HG03342 (cell line): ENCODE measurements at regions not wholly inside any gene's neighbourhood (a gene's known extent, or its start where the extent isn't known, plus 50 kb on each side); places are given as distances from the start of the nearest gene placed in this dataset.

Source experiments
- ATAC-seq: cut with Tn5 transposase; IDR thresholded peaks from one replicate; pipeline ENCODE4 v1.9.1; 2021; ENCODE audit warnings: mild to moderate bottlenecking, moderate library complexity; ENCODE audit not compliant: unreplicated experiment

- ATAC-seq, result no peak
These were observed 251.3 kb downstream of the ANAPC1 start for GRCh38 chr2:111632661-111633060.

GRCh38 chr2:111633189-111633588, 250.8 kb downstream of the ANAPC1 start:
- ATAC-seq, result no peak

GRCh38 chr2:111633643-111634042, 250.3 kb downstream of the ANAPC1 start:
- ATAC-seq, result no peak

GRCh38 chr2:111634050-111634794, 249.8 kb downstream of the ANAPC1 start:
- no peak for ATAC-seq

- ATAC-seq, result no peak
These were observed 248.9 kb downstream of the ANAPC1 start for GRCh38 chr2:111634995-111635538.

- ATAC-seq, result no peak
These were observed 247.1 kb downstream of the ANAPC1 start for GRCh38 chr2:111636905-111637304.

GRCh38 chr2:111638274-111638877, 245.6 kb downstream of the ANAPC1 start:
- ATAC-seq, result no peak

GRCh38 chr2:111640480-111640879, 243.5 kb downstream of the ANAPC1 start:
- ATAC-seq, result no peak

- ATAC-seq, result no peak
These were observed 241.2 kb downstream of the ANAPC1 start for GRCh38 chr2:111642586-111643327.

- ATAC-seq, result no peak
These were observed 240.2 kb downstream of the ANAPC1 start for GRCh38 chr2:111643759-111644158.

GRCh38 chr2:111647359-111647758, 236.6 kb downstream of the ANAPC1 start:
- no peak for ATAC-seq

GRCh38 chr2:111652038-111652437, 232.0 kb downstream of the ANAPC1 start:
- ATAC-seq, result no peak

- no peak for ATAC-seq
These were observed 231.3 kb downstream of the ANAPC1 start for GRCh38 chr2:111652681-111653080.

- no peak for ATAC-seq
These were observed 230.8 kb downstream of the ANAPC1 start for GRCh38 chr2:111653103-111653624.

- no peak for ATAC-seq
These were observed 230.1 kb downstream of the ANAPC1 start for GRCh38 chr2:111653913-111654312.

- ATAC-seq, result no peak
These were observed 229.2 kb downstream of the ANAPC1 start for GRCh38 chr2:111654829-111655228.

GRCh38 chr2:111656436-111656835, 227.6 kb downstream of the ANAPC1 start:
- no peak for ATAC-seq

- no peak for ATAC-seq
These were observed 227.1 kb downstream of the ANAPC1 start for GRCh38 chr2:111656894-111657293.

- ATAC-seq, result no peak
These were observed 226.5 kb downstream of the ANAPC1 start for GRCh38 chr2:111657351-111657975.

GRCh38 chr2:111659361-111660333, 224.3 kb downstream of the ANAPC1 start:
- ATAC-seq, result no peak
